GM19351 (cell line): ENCODE measurements at regions not wholly inside any gene's neighbourhood (a gene's known extent, or its start where the extent isn't known, plus 50 kb on each side); places are given as distances from the start of the nearest gene placed in this dataset.
A peak's percentile ranks its signal among the peaks of the same experiment; 100 is the strongest.
"Not testable (repeated sequence)": the region's sequence is repeated elsewhere in the genome, so short reads cannot be mapped to it uniquely, and the experiment has no call there.

ENCODE experiments used
- ATAC-seq: cut with Tn5 transposase; IDR thresholded peaks from one replicate; pipeline ENCODE4 v1.9.1; 2021; ENCODE audit warnings: mild to moderate bottlenecking, moderate library complexity; ENCODE audit not compliant: unreplicated experiment

- no peak for ATAC-seq
Observed at GRCh38 chr12:75766263-75767160, 255.1 kb upstream of the KRR1 start.

GRCh38 chr12:75765170-75766059 is 254.0 kb upstream of the KRR1 start:
- ATAC-seq, result no peak

DNA sequence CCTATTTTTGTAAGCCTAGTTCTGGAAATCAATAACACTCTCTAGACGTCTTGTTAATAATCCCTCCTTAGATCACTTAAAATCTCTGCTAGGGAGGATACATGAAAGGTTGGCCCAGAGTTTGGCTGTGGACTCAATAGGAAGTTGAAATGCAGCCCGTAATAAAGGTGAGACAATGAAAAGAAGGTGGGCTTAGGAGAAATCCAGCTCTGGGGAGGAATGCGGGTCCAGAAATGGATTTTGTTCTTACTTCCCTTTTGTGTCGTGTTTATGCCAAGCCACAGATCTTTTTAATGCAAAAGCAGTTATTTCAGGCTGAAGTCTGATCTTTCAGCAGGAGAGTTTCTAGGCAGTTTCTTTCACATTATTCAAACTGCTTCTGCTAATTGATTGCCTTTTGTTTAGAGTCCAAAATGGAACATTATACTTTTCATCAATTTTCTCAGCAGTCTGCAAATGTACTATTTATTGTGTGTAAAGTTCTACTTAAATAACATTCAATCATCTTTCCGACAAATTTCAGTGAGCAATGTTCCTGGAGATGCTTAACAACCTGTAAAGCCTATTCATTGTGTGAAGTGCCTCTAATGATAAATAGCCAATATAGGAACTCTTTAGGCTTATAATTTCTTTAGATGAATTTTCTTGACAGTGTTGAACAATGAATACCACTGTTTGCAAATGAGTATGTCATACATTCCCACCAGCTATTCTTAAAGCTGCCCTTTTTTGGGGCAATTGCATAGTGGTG is 252.9 kb upstream of the KRR1 start:
- no peak for ATAC-seq

GRCh38 chr12:75760573-75761294 is 249.3 kb upstream of the KRR1 start:
- no peak for ATAC-seq

DNA sequence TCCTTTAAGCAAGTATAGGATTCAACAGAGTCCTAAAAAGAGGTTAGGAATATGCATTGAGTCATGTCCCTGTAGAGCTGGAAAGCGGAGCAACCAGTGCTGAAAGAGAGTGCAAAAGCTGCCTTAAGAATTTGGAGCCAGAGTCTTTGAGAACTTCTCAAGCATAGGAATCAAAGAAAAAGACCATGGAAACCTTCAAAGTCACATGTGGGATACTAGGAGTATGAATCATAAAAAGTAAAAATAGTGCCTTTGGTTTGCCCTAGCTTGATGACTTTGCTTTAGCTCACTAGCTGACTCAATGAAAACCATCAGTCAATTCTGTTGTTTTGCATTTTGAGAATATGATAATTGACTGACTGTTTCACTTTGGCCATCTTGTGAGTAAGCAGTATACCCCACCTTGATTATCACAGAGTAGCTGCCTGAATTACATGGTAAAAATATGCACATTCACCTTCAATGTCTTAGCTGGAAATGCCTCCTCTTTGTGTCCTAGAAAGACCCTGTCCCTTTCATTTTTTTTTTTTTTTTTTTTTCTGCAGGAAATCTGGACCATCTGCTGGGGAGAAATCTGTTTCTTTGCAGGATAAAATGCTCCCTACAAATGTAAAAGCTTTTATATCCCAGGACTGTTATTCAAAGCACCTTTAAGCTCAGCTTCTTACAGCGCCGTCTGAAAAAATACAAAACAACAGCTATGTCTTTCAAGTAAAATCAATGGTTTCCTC is 248.6 kb upstream of the KRR1 start:
- peak; percentile 72 for ATAC-seq

- ATAC-seq, result no peak
Observed at GRCh38 chr12:75759196-75759595, 247.8 kb upstream of the KRR1 start.

DNA sequence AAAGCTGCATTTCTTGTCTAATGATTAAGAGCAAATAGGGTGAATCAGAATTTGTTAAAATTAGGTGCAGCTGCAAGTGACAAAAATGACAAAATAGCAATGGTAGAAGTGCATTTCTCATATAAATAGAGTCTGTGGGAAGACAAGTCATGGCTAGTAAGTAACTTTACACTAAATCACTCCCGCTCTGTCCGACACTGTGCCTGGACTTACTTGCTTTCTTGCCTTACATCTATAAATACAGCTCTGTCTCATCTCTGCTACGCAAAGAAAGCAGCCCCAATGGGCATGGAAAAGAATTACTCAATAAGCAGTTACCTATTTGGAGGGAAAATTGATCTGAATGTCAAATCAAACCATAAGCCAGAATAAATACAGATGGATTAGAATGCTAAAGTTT is 245.4 kb upstream of the KRR1 start:
- no peak for ATAC-seq

GRCh38 chr12:75756111-75756510 is 244.7 kb upstream of the KRR1 start:
- ATAC-seq, result no peak

- ATAC-seq, result no peak
Observed at GRCh38 chr12:75754698-75755097, 243.3 kb upstream of the KRR1 start.

DNA sequence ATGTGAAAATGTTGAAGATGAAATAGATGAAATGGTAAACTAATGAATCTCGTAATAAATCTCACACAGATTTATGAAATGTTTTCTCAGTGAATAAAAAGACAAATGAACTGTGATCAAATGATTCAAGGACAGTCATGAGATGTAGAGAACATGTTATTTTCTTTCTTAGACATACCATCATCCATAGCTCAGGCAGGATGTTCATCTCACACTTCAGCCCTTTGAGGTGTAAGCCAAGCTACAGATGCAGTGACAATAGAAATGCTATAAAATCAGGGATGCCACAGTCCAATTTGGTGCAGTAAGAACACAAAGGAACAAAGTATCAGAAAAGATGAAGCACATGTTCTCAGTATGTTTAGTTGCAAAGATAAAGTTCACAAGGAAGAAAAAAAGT is 242.7 kb upstream of the KRR1 start:
- ATAC-seq, result no peak

DNA sequence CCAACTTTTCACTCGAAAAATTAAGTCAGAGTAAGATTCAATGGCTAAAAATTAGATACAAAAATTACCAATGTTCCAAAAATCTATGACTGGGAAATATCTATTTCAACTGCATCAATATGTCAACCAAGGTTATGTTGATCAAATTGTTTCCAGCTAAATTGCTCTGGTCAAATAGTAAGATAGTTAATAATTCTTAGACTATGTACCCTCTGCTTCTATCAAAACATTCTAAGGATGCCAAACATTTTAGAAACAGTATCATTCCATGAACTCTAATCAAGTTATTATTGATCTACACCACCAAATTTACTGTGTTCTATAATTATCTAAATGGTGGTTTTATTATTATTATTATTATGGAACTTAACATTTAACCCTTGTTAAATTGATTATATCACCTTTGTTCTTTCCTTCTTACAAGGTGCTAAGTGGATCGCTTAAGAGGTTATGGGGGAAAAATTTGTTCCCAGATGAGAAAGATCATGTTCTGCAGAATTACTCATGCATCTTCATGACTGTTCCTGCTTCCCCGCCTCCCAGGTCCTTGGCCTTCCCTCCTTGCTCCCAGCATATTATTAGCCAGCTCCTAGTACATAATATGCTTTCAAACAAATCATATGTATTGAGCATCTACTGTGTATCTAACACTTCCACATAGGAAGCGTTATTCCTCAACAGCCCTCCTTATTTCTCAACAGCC is 240.5 kb upstream of the KRR1 start:
- no peak for ATAC-seq

DNA sequence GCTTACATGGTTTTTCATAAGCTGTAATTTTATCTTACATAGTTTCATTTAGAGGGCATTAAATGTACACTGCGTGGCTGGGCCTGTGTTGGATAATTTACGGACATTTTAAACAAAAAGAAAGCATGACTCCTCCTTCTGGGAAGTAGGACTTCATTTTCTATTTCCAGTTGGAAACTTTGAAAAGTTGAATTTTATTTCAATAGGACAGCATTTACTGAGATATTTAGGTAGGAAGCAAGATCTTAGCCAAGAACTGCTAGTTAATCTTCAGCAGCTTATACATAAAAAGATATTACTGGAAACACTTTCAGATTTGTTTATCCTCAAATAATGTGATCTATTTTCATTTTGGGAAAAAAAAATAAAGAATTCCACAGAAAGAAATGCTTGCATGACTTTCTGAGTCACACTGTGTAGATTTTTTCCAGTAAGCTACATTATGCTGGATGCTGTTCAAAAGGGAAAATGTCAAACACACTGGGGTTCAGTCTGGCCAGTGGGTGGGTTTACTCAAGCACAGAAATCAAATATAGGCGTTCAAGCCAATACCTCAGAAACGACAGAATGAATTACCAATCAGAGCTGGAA is 239.4 kb upstream of the KRR1 start:
- ATAC-seq, result no peak

DNA sequence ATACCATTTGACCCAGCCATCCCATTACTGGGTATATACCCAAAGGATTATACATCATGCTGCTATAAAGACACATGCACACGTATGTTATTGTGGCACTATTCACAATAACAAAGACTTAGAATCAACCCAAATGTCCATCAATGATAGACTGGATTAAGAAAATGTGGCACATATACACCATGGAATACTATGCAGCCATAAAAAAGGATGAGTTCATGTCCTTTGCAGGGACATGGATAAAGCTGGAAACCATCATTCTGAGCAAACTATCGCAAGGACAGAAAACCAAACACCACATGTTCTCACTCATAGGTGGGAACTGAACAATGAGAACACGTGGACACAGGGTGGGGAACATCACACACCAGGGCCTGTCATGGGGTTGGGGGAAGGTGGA is 237.6 kb upstream of the KRR1 start:
- ATAC-seq, result not testable (repeated sequence)

DNA sequence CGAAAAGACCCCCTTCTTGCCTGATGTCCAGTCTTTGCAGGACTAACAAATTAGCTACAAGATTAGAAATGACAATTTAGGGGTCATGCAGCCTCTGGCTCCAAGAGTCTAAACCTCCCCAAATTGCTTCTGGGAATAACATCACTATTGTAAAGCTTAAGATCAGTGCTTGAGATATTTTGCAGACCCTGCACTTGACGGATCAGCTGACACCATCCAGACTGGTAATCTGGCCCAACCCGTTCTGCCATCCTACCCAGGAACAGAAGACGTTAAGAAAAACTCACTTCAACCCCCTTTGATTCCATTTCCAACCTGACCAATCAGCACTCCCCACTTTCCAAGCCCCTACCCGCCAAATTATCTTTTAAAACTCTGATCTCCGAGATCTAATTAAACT is 236.7 kb upstream of the KRR1 start:
- no peak for ATAC-seq

GRCh38 chr12:75747572-75748021 is 236.2 kb upstream of the KRR1 start:
- no peak for ATAC-seq

- ATAC-seq, result no peak
Observed at GRCh38 chr12:75746621-75747020, 235.2 kb upstream of the KRR1 start.

- ATAC-seq, result no peak
Observed at GRCh38 chr12:75744607-75745256, 233.3 kb upstream of the KRR1 start.

DNA sequence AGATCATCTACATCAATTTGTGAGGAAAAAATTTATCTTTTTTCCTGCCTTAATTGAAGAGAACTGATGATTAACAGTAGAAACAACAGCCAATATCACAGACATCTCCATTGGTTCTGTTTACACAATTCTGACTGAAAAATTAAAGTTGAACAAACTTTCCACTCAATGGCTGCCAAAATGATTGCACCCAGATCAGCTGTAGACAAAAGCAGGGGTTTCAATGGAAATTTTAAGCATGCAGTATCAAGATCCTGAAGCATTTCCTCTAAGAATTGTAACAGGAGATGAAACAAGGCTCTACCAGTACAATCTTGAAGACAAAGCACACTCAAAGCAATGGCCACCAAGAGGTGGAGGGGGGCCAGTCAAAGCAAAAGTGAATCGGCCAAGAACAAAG is 231.6 kb upstream of the KRR1 start:
- ATAC-seq, result no peak
